H7 (cell line): ENCODE measurements at regions not wholly inside any gene's neighbourhood (a gene's known extent, or its start where the extent isn't known, plus 50 kb on each side); places are given as distances from the start of the nearest gene placed in this dataset.

ENCODE experiments used
- DNase-seq: peaks from one replicate; pipeline ENCODE4 v3.0.0; 2012
- H3K27me3 ChIP-seq: 2 replicates; pipeline ENCODE4 v1.6.0; 2011; ENCODE audit warnings: mild to moderate bottlenecking, low read length; ENCODE audit not compliant: control insufficient read depth, insufficient read depth
- H3K36me3 ChIP-seq: replicated peaks from 2 replicates; pipeline ENCODE4 v1.5.1; 2011; ENCODE audit warnings: low read length; ENCODE audit not compliant: control insufficient read depth, insufficient read depth
- H3K4me3 ChIP-seq: 2 replicates; pipeline ENCODE4 v1.5.1; 2011; ENCODE audit warnings: low read depth, mild to moderate bottlenecking, control low read depth, low read length, moderate library complexity; ENCODE audit not compliant: insufficient read depth

DNA sequence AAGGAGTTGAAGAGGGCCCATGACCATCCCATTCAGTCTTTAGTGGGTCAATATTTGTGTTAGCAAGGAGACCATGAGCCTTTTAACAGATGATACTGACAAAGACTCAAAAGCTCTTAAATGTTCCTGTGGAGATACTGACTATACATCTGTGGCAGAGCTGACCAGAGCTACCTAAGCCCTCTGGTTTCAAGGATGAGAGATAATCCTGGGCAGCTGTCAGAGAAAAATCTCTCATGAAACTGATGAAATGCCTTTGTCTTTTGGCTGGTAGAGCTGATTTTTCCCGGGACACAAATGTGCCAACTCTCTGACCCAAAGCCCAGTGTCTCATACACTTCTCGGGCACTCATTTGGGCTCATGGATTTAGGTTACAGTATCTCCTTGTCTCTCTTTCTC lies 100.9 kb downstream of the XCL2 start:
- Histone ChIP-seq H3K36me3 (no peaks in the 10 kb centered on the region), H3K4me3 (no peak overlapping the region), H3K27me3 (no peaks in the 10 kb centered on the region)
- DNase-seq, result no peak

GRCh38 chr1:168441745-168442144 lies 102.1 kb downstream of the XCL2 start:
- Histone ChIP-seq H3K27me3 (no peaks in the 10 kb centered on the region), H3K4me3 (no peak overlapping the region), H3K36me3 (no peaks in the 10 kb centered on the region)
- DNase-seq, result no peak

DNA sequence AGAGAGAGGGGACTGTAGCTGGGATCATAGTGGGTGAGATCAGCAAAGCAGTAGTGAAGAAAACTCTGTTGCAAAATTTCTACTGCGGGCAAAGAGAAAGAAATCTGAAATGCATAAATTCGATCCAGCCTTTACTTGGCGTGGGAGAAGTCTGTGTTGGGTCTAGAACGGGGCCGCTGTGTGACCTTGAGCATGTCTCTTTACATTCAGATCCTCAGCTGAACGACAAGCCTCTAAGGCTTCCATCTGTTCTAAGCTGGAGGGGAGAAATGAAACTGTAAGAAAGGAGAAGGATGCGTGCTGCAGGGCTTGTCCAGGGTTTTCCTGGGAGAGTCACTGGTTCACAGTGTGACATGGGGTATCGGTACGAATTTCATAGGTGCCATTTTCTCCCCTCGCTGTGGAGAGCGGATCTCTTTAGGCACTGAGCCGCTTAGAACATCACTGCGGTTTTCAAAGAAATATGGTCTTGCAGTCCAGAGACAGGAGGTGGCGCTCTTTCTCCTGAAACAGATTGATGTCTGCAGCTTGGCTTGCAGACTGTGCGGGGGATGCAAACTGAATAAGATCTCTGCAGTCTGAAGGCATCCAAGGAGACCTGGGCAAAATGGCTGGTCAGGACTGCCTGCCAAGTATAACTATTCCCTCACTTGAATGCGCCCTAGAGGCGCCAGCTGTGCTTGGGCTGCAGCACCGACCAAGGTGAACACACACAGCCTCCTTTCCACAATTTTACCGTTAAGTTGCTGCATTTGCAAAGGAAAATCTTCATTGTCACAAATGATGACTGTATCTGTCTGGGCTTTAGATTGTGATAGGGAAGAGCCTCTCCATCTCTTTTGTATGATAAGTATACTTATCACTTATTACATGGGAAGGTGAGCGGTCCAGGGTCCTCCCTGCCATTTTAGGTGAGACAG lies 104.1 kb downstream of the XCL2 start:
- Histone ChIP-seq H3K4me3 (no peak overlapping the region), H3K36me3 (no peaks in the 10 kb centered on the region), H3K27me3 (no peaks in the 10 kb centered on the region)
- DNase-seq, result peak; percentile 69

DNA sequence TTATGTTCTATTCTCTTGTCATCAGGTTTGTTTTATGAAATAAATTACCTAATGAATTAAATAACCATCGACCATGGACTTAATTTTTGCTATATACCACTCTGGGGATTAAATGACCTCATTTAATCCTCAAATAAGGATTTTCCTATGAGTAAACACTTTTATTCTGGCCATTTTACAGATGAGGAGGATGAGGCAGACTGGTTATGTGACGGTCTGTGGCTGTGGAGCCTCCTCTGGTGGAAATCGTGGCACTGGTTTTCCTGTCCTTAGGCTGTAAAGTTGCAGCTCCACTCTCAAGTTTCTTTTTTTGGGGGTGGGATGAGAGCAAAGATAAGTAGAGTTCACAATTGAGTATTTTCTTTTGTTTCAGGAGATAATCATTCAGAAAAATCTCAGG lies 105.2 kb downstream of the XCL2 start:
- H3K27me3 ChIP-seq, result no peaks in the 10 kb centered on the region
- H3K4me3 ChIP-seq, result no peak overlapping the region
- no peaks in the 10 kb centered on the region for H3K36me3 ChIP-seq
- no peak for DNase-seq

DNA sequence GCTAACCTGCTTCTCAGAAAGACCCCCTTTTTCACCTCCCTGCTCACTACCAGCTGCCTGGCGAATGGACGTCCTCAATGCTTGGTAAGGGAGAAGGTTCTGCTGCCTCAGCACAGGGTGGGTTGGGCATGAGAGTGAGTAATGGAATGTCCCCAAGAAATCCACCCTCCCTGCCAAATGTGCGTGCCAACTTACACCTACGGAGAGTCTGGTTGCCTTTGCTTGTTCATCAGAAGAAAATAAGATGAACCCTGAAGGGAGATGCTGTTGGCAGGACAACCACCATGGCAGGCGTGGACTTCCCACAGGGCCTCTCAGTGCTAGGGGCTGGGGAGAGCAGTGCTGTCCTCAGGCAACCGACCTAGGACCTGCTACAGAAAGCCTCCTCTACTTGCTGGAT lies 106.0 kb downstream of the XCL2 start:
- Histone ChIP-seq H3K4me3 (no peak overlapping the region), H3K27me3 (no peaks in the 10 kb centered on the region), H3K36me3 (no peaks in the 10 kb centered on the region)
- DNase-seq, result no peak

GRCh38 chr1:168435439-168435838 lies 108.4 kb downstream of the XCL2 start:
- no peak for DNase-seq
- no peaks in the 10 kb centered on the region for H3K36me3 ChIP-seq

DNA sequence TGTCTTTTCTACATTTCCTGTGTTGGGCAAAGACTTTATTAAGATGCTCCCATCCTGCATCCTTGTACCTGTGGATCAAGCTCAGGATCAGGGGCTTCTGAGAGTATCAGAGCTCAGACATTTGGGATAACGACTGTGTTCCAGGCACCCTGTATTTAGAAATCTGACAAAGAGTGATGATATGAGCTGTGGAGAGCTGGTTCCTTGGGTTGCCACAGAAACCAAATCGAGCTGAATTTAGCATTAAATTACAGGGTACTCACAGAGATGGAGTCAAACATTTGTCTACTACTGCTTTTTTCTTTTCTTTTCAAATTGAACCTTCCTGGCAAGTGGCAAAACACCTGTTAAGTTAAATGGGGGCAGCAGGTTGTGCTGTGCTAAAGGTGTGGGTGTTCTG lies 110.6 kb downstream of the XCL2 start:
- Histone ChIP-seq H3K4me3 (no peak overlapping the region), H3K36me3 (no peaks in the 10 kb centered on the region), H3K27me3 (no peaks in the 10 kb centered on the region)
- no peak for DNase-seq

More at GRCh38 chr1:168435439-168435838, 108.4 kb downstream of the XCL2 start:
- Histone ChIP-seq H3K27me3 (no peaks in the 10 kb centered on the region), H3K4me3 (no peak overlapping the region)

GRCh38 chr1:168431882-168432281 lies 111.9 kb downstream of the XCL2 start:
- no peaks in the 10 kb centered on the region for H3K27me3 ChIP-seq
- no peaks in the 10 kb centered on the region for H3K36me3 ChIP-seq
- H3K4me3 ChIP-seq, result no peak overlapping the region
- DNase-seq, result no peak

DNA sequence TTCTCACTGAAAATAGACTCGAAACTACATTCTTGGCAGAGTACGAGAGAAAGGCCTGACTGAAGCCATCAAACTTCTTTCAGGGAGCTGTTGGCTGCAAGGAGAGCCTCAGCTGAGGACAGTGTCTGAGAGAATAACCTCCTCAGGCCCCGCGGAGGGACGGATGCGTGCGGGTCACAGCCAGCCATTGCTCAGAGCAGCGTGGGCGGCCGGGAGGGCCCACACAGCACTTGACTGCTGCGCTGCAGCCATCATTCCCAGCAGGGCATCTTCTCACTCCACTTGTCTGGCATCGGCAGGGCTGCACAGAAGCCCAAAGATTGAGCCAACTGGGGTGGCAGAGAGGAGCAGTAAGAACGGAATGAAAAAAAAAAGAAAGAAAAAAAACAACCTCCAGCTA lies 113.5 kb downstream of the XCL2 start:
- H3K27me3 ChIP-seq, result no peaks in the 10 kb centered on the region
- no peaks in the 10 kb centered on the region for H3K36me3 ChIP-seq
- H3K4me3 ChIP-seq, result no peak overlapping the region
- DNase-seq, result no peak

DNA sequence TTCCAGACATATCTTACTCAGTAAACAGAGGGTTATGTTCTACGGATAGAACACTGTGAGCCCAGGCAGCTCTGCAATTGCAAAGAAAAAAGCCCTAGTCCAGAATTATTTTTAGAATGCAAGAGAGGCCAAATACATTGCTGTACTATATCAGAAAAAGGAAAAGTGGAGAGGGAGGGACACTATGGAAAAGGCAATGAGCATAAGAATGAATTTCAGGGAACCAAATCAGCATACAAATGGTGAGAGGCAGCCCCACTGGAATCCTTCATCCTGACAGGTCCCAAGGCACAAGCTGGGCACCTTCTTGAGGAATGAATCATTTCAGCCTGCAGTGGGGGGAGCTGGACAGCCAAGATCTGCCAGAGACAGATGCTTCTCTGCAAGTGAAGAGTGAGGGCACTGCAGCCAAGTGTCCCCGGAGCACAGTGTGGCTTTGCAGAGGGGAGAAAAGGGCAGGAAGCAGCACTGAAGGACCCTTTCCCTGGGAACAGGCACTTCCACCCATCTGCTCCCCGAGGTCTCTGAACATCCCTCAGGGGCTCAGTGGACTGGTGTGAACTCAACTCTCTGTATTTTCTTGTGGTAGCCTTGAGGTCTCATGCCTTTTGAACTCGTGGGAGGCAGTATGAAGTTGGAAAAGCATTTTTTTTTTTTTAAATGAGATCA lies 115.6 kb downstream of the XCL2 start:
- Histone ChIP-seq H3K36me3 (no peaks in the 10 kb centered on the region), H3K27me3 (no peaks in the 10 kb centered on the region), H3K4me3 (no peak overlapping the region)
- peak; percentile 57 for DNase-seq

- no peaks in the 10 kb centered on the region for H3K36me3 ChIP-seq
- no peak for DNase-seq
- no peak overlapping the region for H3K4me3 ChIP-seq
- H3K27me3 ChIP-seq, result no peaks in the 10 kb centered on the region
Measured at GRCh38 chr1:168427051-168427450, 116.7 kb downstream of the XCL2 start.

GRCh38 chr1:168424281-168424680 lies 119.5 kb downstream of the XCL2 start:
- Histone ChIP-seq H3K36me3 (no peaks in the 10 kb centered on the region), H3K27me3 (no peaks in the 10 kb centered on the region), H3K4me3 (no peak overlapping the region)
- no peak for DNase-seq

- no peak for DNase-seq
- H3K4me3 ChIP-seq, result no peak overlapping the region
Measured at GRCh38 chr1:168422203-168422847, 121.5 kb downstream of the XCL2 start.

GRCh38 chr1:168421399-168422004 lies 122.3 kb downstream of the XCL2 start:
- H3K27me3 ChIP-seq, result no peaks in the 10 kb centered on the region
- no peaks in the 10 kb centered on the region for H3K36me3 ChIP-seq
- no peak for DNase-seq
- no peak overlapping the region for H3K4me3 ChIP-seq

More at GRCh38 chr1:168422203-168422847, 121.5 kb downstream of the XCL2 start:
- Histone ChIP-seq H3K36me3 (no peaks in the 10 kb centered on the region), H3K27me3 (no peaks in the 10 kb centered on the region)
